ENCODE measurements at regions not wholly inside any gene's neighbourhood (a gene's known extent, or its start where the extent isn't known, plus 50 kb on each side); places are given as distances from the start of the nearest gene placed in this dataset.

- TF ChIP-seq POLR2AphosphoS5 (IDR thresholded peaks at IDR 0.05; ENCODE audit: low read depth, low read length) (no peak), TCF7L2 (IDR thresholded peaks at IDR 0.05; ENCODE audit: low read depth, low read length) (no peak), SIN3A (IDR thresholded peaks at IDR 0.05; ENCODE audit: borderline replicate concordance, insufficient read depth, low read depth, low read length) (no peak), REST (IDR thresholded peaks at IDR 0.05; ENCODE audit: insufficient read depth in 1 of 2, low read depth in 2 of 2, low read length in 1 of 2) (no peak)
- TF ChIP-seq, protein P1, sequence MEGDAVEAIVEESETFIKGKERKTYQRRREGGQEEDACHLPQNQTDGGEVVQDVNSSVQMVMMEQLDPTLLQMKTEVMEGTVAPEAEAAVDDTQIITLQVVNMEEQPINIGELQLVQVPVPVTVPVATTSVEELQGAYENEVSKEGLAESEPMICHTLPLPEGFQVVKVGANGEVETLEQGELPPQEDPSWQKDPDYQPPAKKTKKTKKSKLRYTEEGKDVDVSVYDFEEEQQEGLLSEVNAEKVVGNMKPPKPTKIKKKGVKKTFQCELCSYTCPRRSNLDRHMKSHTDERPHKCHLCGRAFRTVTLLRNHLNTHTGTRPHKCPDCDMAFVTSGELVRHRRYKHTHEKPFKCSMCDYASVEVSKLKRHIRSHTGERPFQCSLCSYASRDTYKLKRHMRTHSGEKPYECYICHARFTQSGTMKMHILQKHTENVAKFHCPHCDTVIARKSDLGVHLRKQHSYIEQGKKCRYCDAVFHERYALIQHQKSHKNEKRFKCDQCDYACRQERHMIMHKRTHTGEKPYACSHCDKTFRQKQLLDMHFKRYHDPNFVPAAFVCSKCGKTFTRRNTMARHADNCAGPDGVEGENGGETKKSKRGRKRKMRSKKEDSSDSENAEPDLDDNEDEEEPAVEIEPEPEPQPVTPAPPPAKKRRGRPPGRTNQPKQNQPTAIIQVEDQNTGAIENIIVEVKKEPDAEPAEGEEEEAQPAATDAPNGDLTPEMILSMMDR (IDR thresholded peaks at IDR 0.05) = no peak
Observed at GRCh38 chr10:120347644-120348043, 109.4 kb upstream of the PLPP4 start.
